HG02571 (cell line): ENCODE measurements at regions not wholly inside any gene's neighbourhood (a gene's known extent, or its start where the extent isn't known, plus 50 kb on each side); places are given as distances from the start of the nearest gene placed in this dataset.
"Not testable (repeated sequence)": the region's sequence is repeated elsewhere in the genome, so short reads cannot be mapped to it uniquely, and the experiment has no call there.

Experiments
- ATAC-seq: cut with Tn5 transposase; IDR thresholded peaks from one replicate; pipeline ENCODE4 v1.9.1; 2021; ENCODE audit warnings: mild to moderate bottlenecking, moderate library complexity; ENCODE audit not compliant: unreplicated experiment

DNA sequence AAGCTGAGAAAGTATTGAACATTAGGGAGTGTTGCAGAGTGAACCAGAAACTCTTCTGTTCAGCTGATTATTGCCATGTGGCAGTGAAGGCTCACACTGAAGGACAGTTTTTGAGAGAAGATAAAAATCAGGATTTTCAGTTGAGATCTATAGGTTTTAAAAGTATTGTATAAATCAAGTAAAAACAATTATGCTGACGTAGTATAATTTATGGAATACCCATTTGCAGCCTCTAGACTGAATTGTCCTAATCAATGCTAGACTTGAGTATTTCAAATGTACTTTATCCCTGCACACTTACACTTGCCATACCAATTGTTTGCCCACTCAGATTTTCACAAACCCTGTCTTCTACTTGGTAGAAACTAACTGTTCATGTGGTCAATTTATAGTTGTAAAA lies 245.8 kb downstream of the FRK start:
- no peak for ATAC-seq

DNA sequence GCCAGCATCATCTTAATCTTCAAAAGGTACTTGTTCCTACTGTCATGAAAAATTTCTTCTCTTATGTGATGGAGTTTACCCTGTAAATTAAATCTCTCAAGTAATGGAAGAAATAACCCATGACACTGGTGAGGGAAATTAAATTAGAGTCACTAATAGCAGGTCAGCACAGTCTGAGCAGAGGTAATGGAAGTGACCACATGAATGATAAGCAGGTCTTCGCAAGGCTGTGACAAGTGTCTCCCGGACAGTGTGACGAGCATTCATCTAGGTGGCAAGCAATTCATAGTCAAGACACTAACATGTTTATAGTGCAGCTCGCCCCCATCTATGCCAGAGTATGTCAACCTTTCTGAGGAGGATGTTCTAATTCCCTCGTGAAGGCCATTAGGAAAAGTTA lies 249.2 kb downstream of the FRK start:
- no peak for ATAC-seq

DNA sequence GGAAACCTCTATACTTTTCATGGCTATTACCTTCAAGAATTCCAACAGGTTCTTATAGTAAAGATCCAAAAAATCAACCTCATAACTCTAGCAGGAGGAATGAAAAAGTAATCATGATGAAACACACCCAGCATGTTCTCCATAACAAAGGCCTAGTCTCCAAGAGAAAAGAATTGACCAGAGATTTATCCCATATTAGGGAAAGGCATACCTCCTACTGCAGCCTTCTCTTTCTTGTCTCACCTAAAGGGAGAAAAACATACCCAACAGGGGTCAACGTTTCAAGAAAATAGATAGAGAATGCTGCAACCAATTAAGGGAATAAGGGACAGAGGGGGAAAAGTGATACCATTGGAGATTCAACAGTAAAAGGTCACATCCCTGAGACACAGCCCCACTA lies 262.5 kb downstream of the FRK start:
- ATAC-seq: no peak

DNA sequence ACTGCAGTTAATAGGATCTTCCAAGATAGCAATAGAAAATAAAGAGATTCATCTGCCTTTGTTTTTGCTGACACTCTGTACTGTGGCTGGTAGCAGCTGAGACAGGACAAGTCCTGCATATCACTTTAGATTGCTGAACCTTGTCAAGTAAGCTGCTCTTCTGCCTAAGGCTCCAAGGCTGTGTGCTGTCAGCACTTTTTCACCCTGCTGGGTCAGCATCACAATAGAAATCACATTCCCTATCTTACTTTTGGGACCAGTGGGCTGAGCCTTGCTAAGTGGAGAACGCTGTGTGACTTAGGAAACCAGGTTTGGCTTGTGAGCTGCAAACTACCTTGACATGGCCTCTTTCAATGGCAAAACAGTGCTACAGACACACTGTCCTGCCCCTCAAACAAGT lies 263.9 kb downstream of the FRK start:
- no peak for ATAC-seq

GRCh38 chr6:115796061-115796460 lies 264.6 kb downstream of the FRK start:
- ATAC-seq: no peak

DNA sequence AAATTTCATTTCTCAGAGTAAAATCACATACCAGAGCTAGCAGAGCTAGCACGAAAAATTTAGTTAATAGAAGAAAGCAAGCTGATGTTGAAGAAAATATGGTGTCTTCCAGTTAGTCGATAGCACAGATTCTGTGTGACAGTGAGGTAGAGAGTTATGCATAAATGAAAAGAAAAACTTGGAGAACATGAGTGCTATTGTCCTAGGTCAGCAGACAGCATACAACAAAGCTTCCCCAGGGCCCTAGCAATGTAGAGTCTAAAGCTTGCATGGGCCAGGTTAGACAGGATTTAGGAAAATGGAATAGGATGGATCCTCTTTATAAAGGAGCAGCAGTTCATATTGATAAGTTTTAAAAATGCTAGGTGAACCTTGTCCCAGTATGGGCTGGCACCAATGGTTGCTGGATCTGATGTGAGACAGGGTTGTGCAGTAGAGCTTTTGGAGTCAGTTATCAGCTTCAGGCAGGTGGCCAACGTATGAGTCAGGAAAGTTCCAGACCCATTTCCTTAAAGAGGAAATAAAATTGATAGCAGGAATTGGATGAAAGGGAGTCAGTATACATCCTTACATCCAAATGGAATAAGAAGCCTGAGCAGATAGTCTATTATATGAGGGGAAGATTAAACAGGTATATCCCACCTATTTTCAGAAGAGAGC lies 277.2 kb downstream of the FRK start:
- no peak for ATAC-seq

- no peak for ATAC-seq
Observed at GRCh38 chr6:115782612-115783011, 278.1 kb downstream of the FRK start.

- ATAC-seq: no peak
Observed at GRCh38 chr6:115773741-115774140, 286.9 kb downstream of the FRK start.

GRCh38 chr6:115770851-115771250 lies 289.8 kb downstream of the FRK start:
- ATAC-seq: no peak

DNA sequence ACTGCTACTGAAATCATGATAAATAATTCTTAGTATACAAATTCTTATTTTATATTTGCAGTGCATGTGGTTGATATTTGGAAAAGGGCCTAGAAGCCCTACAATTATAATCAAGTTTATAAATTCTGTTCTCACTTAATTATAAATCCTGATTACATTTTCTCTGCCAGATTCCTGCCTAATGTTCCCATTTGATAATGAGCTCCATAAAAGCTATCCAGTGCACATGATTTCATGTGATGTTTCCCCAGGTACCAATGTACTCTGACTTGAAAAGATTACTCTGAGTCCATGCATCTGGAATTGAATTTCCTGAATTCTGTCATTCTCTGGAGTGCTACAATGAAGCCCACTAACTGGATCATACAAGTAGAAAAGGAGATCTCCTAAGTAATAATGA lies 292.2 kb downstream of the FRK start:
- ATAC-seq: no peak

GRCh38 chr6:115767931-115768330 lies 292.8 kb downstream of the FRK start:
- ATAC-seq: no peak

- ATAC-seq: no peak
Observed at GRCh38 chr6:115766745-115767462, 293.8 kb downstream of the FRK start.

DNA sequence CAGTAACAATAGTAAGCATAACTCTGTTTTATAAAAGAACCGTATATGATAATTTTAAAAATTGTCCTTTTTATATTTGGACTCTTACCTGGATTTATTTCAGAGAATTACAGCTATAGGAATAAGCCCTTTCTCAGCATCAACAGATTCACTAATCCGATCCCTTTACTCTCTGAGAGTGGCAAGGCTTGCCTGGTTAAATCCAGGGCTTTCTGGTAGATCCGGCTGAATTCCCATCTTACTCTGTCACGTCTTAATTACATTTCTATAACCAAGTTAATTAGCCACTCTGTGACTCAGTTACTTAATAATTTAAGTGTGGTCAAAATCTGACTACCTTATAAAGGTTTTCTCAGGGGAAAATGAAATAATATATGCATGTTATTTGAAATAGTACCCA lies 294.7 kb downstream of the FRK start:
- no peak for ATAC-seq

DNA sequence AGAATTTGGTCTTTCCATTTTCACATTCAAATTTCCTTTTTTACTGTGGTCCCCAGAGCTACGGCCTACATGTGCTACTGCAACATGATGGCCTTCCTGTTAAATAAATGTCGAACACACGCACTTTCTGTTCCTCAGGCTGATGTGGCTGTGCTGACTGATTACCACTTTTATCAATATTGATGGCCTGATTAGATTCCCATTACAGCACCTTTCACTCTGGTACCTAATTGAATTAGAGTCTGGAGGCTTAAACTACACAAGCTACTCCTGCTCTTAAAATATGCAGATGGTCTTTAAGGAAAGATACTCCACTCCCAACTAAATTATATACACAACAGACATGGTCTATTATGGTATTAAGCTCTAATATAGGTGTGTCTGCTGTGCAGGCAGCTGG lies 301.6 kb downstream of the FRK start:
- no peak for ATAC-seq

DNA sequence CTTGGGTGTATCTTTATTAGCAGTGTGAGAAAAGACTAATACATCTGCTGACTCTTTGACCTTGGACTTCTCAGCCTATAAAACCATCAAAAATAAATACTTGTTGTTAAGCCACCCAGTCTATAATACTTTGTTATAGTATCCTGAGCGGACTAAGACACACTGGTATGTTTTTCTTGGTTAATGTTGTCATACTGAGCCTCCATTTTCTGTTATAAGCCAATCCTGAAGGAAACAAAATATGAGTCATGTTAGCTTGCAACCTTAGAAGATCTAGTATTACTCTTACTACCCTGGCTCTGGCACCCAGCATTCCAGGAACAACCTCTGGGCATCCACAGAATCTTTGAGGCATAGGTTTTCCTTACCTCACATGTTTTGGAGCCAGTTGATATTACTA lies 307.2 kb downstream of the FRK start:
- ATAC-seq: no peak

DNA sequence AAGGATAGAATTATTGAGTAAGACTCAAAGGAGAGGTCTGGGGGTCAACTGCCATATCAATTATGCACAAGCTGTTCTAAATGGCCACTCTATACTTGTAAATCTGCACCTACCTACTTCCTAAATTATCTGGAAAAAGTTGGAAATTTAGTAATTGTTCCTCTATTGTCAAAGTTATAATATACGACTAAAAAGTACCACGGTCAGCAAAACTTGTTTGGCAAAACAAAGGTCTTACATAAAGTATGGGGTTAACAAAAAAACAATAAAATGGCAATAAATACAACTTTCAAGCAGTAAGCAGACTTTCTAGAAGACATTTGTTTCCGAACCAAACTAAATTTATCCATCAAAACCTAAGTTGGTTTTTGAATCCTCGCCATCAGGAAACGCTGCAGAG lies 309.7 kb downstream of the FRK start:
- ATAC-seq: no peak

GRCh38 chr6:115750292-115750691 lies 310.4 kb downstream of the FRK start:
- ATAC-seq: no peak

DNA sequence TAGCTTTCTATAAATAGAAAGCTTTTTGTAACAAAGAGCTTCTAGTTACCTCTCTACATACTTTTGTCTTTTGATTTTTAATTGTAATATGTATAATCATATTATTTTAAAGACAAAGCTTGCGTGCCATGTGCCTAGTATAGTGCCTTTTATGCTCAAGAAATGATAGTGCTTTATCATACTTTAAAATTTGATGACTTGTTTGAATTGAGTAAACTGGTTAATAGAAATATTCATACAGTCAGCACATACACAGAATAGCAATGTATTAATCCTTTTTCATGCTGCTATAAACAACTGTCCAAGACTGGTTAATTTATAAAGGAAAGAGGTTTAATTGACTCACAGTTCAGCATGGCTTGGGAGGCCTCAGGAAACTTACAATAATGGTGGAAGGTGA lies 313.0 kb downstream of the FRK start:
- no peak for ATAC-seq

- ATAC-seq: not testable (repeated sequence)
Observed at GRCh38 chr6:115746583-115746982, 314.1 kb downstream of the FRK start.

- ATAC-seq: no peak
Observed at GRCh38 chr6:115740907-115741306, 319.8 kb downstream of the FRK start.

GRCh38 chr6:115735610-115736009 lies 325.1 kb downstream of the FRK start:
- no peak for ATAC-seq

DNA sequence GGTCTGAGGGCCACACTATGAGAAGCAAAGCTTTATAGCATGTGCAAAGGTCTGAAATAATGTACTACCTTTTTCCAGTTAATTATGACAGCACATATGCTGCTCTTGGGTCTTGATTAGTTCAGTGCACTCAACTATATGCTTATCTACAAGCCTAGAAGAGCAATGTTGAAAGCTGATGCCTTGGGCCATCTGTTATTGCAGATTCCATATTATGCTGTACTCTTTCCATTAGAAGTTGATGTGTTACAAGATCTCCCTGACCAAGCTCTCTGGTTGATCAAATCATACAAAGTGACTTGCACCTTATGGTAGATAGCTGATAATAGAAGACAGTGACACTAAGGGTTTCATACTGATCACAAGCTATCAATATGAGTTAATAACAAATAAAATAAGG lies 327.3 kb downstream of the FRK start:
- no peak for ATAC-seq

GRCh38 chr6:115729036-115729435 lies 331.7 kb downstream of the FRK start:
- no peak for ATAC-seq
